BLaER1 treated with 17β-estradiol and CSF1 and Interleukin-3, amounts not matched to agents 10 nM and 100 nM (cell line): ENCODE measurements at regions not wholly inside any gene's neighbourhood (a gene's known extent, or its start where the extent isn't known, plus 50 kb on each side); places are given as distances from the start of the nearest gene placed in this dataset.

ENCODE experiments used
- H3K27ac ChIP-seq, 11 experiments: shearing (Covaris generic); formaldehyde crosslinking; 2 replicates each; pipeline ENCODE4 v1.8.1; 2022
- H3K27me3 ChIP-seq, 11 experiments: shearing (Covaris generic); formaldehyde crosslinking; 2 replicates each; pipeline ENCODE4 v1.8.1; 2022
- H3K36me3 ChIP-seq, 11 experiments: shearing (Covaris generic); formaldehyde crosslinking; 2 replicates each; pipeline ENCODE4 v1.8.1; 2022
- H3K4me1 ChIP-seq, 10 experiments: shearing (Covaris generic); formaldehyde crosslinking; 2 replicates each; pipeline ENCODE4 v1.8.1; 2022
- H3K4me2 ChIP-seq, 11 experiments: shearing (Covaris generic); formaldehyde crosslinking; 2 replicates each; pipeline ENCODE4 v1.8.1; 2022
- H3K4me3 ChIP-seq, 10 experiments: shearing (Covaris generic); formaldehyde crosslinking; 2 replicates each; pipeline ENCODE4 v1.8.1; 2022
- H3K9ac ChIP-seq, 11 experiments: shearing (Covaris generic); formaldehyde crosslinking; 2 replicates each; pipeline ENCODE4 v1.8.1; 2022
- H3K9me3 ChIP-seq, 11 experiments: shearing (Covaris generic); formaldehyde crosslinking; replicated peaks in 1 of 11; 2 replicates each; pipeline ENCODE4 v1.8.1; 2022
- H4K20me1 ChIP-seq, 11 experiments: shearing (Covaris generic); formaldehyde crosslinking; 2 replicates each; pipeline ENCODE4 v1.8.1; 2022
- Cebpa-rat ChIP-seq, 11 experiments: shearing (Covaris generic); IDR thresholded peaks; 2 replicates each; pipeline ENCODE4 v1.8.1; 2022

GRCh38 chr17:72204742-72205141, 83.9 kb downstream of the SOX9 start:
- H3K36me3 ChIP-seq = no peaks in the 10 kb centered on the region
- H3K4me1 ChIP-seq = peaks cover 0 to 6% (median 2%) of the 10 kb centered on the region in 10 experiments; a peak in 5 of 20 replicates
- TF ChIP-seq Cebpa-rat (IDR thresholded peaks at IDR 0.05) = no peak
- no peak overlapping the region for H3K4me2 ChIP-seq
- peaks cover 0 to 7% (median 0%) of the 10 kb centered on the region in 11 experiments; a peak in 3 of 22 replicates for H3K9me3 ChIP-seq
- no peaks in the 10 kb centered on the region for H3K27me3 ChIP-seq
- no peaks in the 10 kb centered on the region for H4K20me1 ChIP-seq
- H3K4me3 ChIP-seq = no peak overlapping the region
- H3K9ac ChIP-seq = no peak overlapping the region
- no peak overlapping the region for H3K27ac ChIP-seq

- H3K27me3 ChIP-seq = no peaks in the 10 kb centered on the region
- H3K36me3 ChIP-seq = no peaks in the 10 kb centered on the region
- TF ChIP-seq Cebpa-rat (IDR thresholded peaks at IDR 0.05) = no peak
- H3K4me2 ChIP-seq = no peak overlapping the region
- H3K4me1 ChIP-seq = peaks cover 0 to 6% (median 2%) of the 10 kb centered on the region in 10 experiments; a peak in 5 of 20 replicates
- H3K9ac ChIP-seq = no peak overlapping the region
- peaks cover 0 to 1% (median 0%) of the 10 kb centered on the region in 11 experiments; a peak in 1 of 22 replicates for H3K9me3 ChIP-seq
- H3K4me3 ChIP-seq = no peak overlapping the region
- no peaks in the 10 kb centered on the region for H4K20me1 ChIP-seq
- no peak overlapping the region for H3K27ac ChIP-seq
Measured at GRCh38 chr17:72205357-72205756, 84.5 kb downstream of the SOX9 start.

- Histone ChIP-seq H4K20me1 (no peaks in the 10 kb centered on the region), H3K9me3 (no peaks in the 10 kb centered on the region), H3K4me3 (no peak overlapping the region), H3K27me3 (no peaks in the 10 kb centered on the region), H3K4me1 (peaks cover 0 to 6% (median 2%) of the 10 kb centered on the region in 10 experiments; a peak in 5 of 20 replicates), H3K4me2 (no peak overlapping the region), H3K27ac (no peak overlapping the region), H3K9ac (no peak overlapping the region), H3K36me3 (no peaks in the 10 kb centered on the region)
- TF ChIP-seq Cebpa-rat (IDR thresholded peaks at IDR 0.05) = no peak
Measured at GRCh38 chr17:72205822-72206221, 85.0 kb downstream of the SOX9 start.

GRCh38 chr17:72206376-72206775, 85.6 kb downstream of the SOX9 start:
- Histone ChIP-seq H3K9ac (no peak overlapping the region), H3K9me3 (no peaks in the 10 kb centered on the region), H3K27me3 (no peaks in the 10 kb centered on the region), H4K20me1 (no peaks in the 10 kb centered on the region), H3K4me2 (no peak overlapping the region), H3K4me1 (peaks cover 0 to 6% (median 2%) of the 10 kb centered on the region in 10 experiments; a peak in 5 of 20 replicates), H3K36me3 (no peaks in the 10 kb centered on the region), H3K4me3 (no peak overlapping the region), H3K27ac (no peak overlapping the region)
- TF ChIP-seq Cebpa-rat (IDR thresholded peaks at IDR 0.05) = no peak

GRCh38 chr17:72208832-72209231, 88.0 kb downstream of the SOX9 start:
- Histone ChIP-seq H3K27ac (no peak overlapping the region), H3K4me2 (peak overlapping the region in 2 of 11 experiments; percentile 26 to 29; a peak in 3 of 22 replicates), H3K4me1 (peaks cover 0 to 6% (median 2%) of the 10 kb centered on the region in 10 experiments; a peak in 5 of 20 replicates), H3K36me3 (no peaks in the 10 kb centered on the region), H3K9me3 (no peaks in the 10 kb centered on the region), H3K4me3 (no peak overlapping the region), H3K9ac (no peak overlapping the region), H3K27me3 (no peaks in the 10 kb centered on the region), H4K20me1 (no peaks in the 10 kb centered on the region)
- no peak for TF ChIP-seq Cebpa-rat (IDR thresholded peaks at IDR 0.05)

- Histone ChIP-seq H4K20me1 (no peaks in the 10 kb centered on the region), H3K27ac (no peak overlapping the region), H3K4me1 (peaks cover 0 to 6% (median 2%) of the 10 kb centered on the region in 10 experiments; a peak in 5 of 20 replicates), H3K4me3 (no peak overlapping the region), H3K9ac (no peak overlapping the region), H3K27me3 (no peaks in the 10 kb centered on the region), H3K4me2 (no peak overlapping the region), H3K9me3 (peaks cover 0 to 3% (median 0%) of the 10 kb centered on the region in 11 experiments; a peak in 2 of 22 replicates), H3K36me3 (no peaks in the 10 kb centered on the region)
- TF ChIP-seq Cebpa-rat (IDR thresholded peaks at IDR 0.05) = no peak
Measured at GRCh38 chr17:72212041-72212440, 91.2 kb downstream of the SOX9 start.

- no peaks in the 10 kb centered on the region for H4K20me1 ChIP-seq
- no peak overlapping the region for H3K27ac ChIP-seq
- no peak overlapping the region for H3K4me2 ChIP-seq
- peaks cover 0 to 3% (median 0%) of the 10 kb centered on the region in 11 experiments; a peak in 2 of 22 replicates for H3K9me3 ChIP-seq
- no peaks in the 10 kb centered on the region for H3K4me1 ChIP-seq
- H3K9ac ChIP-seq = no peak overlapping the region
- no peaks in the 10 kb centered on the region for H3K27me3 ChIP-seq
- H3K36me3 ChIP-seq = no peaks in the 10 kb centered on the region
- no peak overlapping the region for H3K4me3 ChIP-seq
- TF ChIP-seq Cebpa-rat (IDR thresholded peaks at IDR 0.05) = no peak
Measured at GRCh38 chr17:72215490-72215889, 94.7 kb downstream of the SOX9 start.

- no peaks in the 10 kb centered on the region for H4K20me1 ChIP-seq
- H3K27me3 ChIP-seq = no peaks in the 10 kb centered on the region
- H3K36me3 ChIP-seq = no peaks in the 10 kb centered on the region
- H3K27ac ChIP-seq = no peak overlapping the region
- H3K4me1 ChIP-seq = no peaks in the 10 kb centered on the region
- H3K9ac ChIP-seq = no peak overlapping the region
- no peak for TF ChIP-seq Cebpa-rat (IDR thresholded peaks at IDR 0.05)
- H3K4me2 ChIP-seq = no peak overlapping the region
- peaks cover 0 to 3% (median 0%) of the 10 kb centered on the region in 11 experiments; a peak in 2 of 22 replicates for H3K9me3 ChIP-seq
- no peak overlapping the region for H3K4me3 ChIP-seq
Measured at GRCh38 chr17:72215928-72216327, 95.1 kb downstream of the SOX9 start.

GRCh38 chr17:72219137-72219823, 98.5 kb downstream of the SOX9 start:
- Histone ChIP-seq H3K4me2 (no peak overlapping the region), H3K9me3 (peaks cover 0 to 1% (median 0%) of the 10 kb centered on the region in 11 experiments; a peak in 1 of 22 replicates), H4K20me1 (no peaks in the 10 kb centered on the region), H3K9ac (no peak overlapping the region), H3K27me3 (no peaks in the 10 kb centered on the region), H3K27ac (no peak overlapping the region), H3K4me3 (no peak overlapping the region), H3K36me3 (no peaks in the 10 kb centered on the region), H3K4me1 (no peaks in the 10 kb centered on the region)
- no peak for TF ChIP-seq Cebpa-rat (IDR thresholded peaks at IDR 0.05)
